ENCODE measurements at regions not wholly inside any gene's neighbourhood (a gene's known extent, or its start where the extent isn't known, plus 50 kb on each side); places are given as distances from the start of the nearest gene placed in this dataset.

- WGBS (ENCODE audit: low lambda C conversion rate, missing lambda C conversion rate), result 55% methylated on average over 11 of the region's 11 CpGs
These were observed 284.2 kb upstream of the TPM1 start for GRCh38 chr15:62758126-62758951.

GRCh38 chr15:62758952-62759349, 283.6 kb upstream of the TPM1 start:
- no peaks in the 10 kb centered on the region for H3K9me2 ChIP-seq (replicated peaks; ENCODE audit: insufficient read depth)
- no peaks in the 10 kb centered on the region for H3K36me3 ChIP-seq (replicated peaks; ENCODE audit: insufficient read depth, low read depth)
- no peak for TF ChIP-seq EZH2phosphoT487 (IDR thresholded peaks at IDR 0.05; ENCODE audit: low read depth, severe bottlenecking, unreplicated experiment)
- no peak for TF ChIP-seq CTCF (IDR thresholded peaks at IDR 0.05; ENCODE audit: poor library complexity)
- TF ChIP-seq EZH2 (IDR thresholded peaks at IDR 0.05; ENCODE audit: borderline replicate concordance), result no peak
- no peak overlapping the region for H3K4me2 ChIP-seq
- no peaks in the 10 kb centered on the region for H3K9me3 ChIP-seq (ENCODE audit: low read depth)
- 82% methylated on average over 4 of the region's 4 CpGs for WGBS (ENCODE audit: low lambda C conversion rate, missing lambda C conversion rate)
- H4K20me1 ChIP-seq (ENCODE audit: insufficient read depth, poor library complexity, severe bottlenecking), result no peaks in the 10 kb centered on the region
- peaks cover 34% of the 10 kb centered on the region for H3K4me1 ChIP-seq (ENCODE audit: insufficient read depth)
- DNase-seq (ENCODE audit: low spot score), result no peak
- H2AFZ ChIP-seq, result no peak overlapping the region
- H3K79me2 ChIP-seq, result no peaks in the 10 kb centered on the region
- H3K4me3 ChIP-seq, result no peak overlapping the region
- H3K27me3 ChIP-seq, result no peaks in the 10 kb centered on the region
- no peak overlapping the region for H3K27ac ChIP-seq

More at GRCh38 chr15:62758126-62758951, 284.2 kb upstream of the TPM1 start:
- Histone ChIP-seq H3K9me2 (replicated peaks; ENCODE audit: insufficient read depth) (no peaks in the 10 kb centered on the region), H3K4me1 (ENCODE audit: insufficient read depth) (peaks cover 34% of the 10 kb centered on the region), H3K4me3 (no peak overlapping the region), H3K36me3 (replicated peaks; ENCODE audit: insufficient read depth, low read depth) (no peaks in the 10 kb centered on the region), H3K79me2 (no peaks in the 10 kb centered on the region), H3K27me3 (no peaks in the 10 kb centered on the region), H4K20me1 (ENCODE audit: insufficient read depth, poor library complexity, severe bottlenecking) (no peaks in the 10 kb centered on the region), H3K9me3 (ENCODE audit: low read depth) (no peaks in the 10 kb centered on the region), H3K4me2 (no peak overlapping the region), H2AFZ (no peak overlapping the region), H3K27ac (no peak overlapping the region)
- DNase-seq (ENCODE audit: low spot score), result no peak
- no peak for TF ChIP-seq EZH2phosphoT487 (IDR thresholded peaks at IDR 0.05; ENCODE audit: low read depth, severe bottlenecking, unreplicated experiment)
- TF ChIP-seq CTCF (IDR thresholded peaks at IDR 0.05; ENCODE audit: poor library complexity), result no peak
- TF ChIP-seq EZH2 (IDR thresholded peaks at IDR 0.05; ENCODE audit: borderline replicate concordance), result no peak

GRCh38 chr15:62760538-62760937, 282.0 kb upstream of the TPM1 start:
- TF ChIP-seq EZH2 (IDR thresholded peaks at IDR 0.05; ENCODE audit: borderline replicate concordance) (no peak), EZH2phosphoT487 (IDR thresholded peaks at IDR 0.05; ENCODE audit: low read depth, severe bottlenecking, unreplicated experiment) (no peak), CTCF (IDR thresholded peaks at IDR 0.05; ENCODE audit: poor library complexity) (no peak)
- 58% methylated on average over 3 of the region's 3 CpGs for WGBS (ENCODE audit: low lambda C conversion rate, missing lambda C conversion rate)
- H3K9me3 ChIP-seq (ENCODE audit: low read depth), result no peaks in the 10 kb centered on the region
- no peaks in the 10 kb centered on the region for H3K79me2 ChIP-seq
- no peak overlapping the region for H3K4me2 ChIP-seq
- H2AFZ ChIP-seq, result no peak overlapping the region
- no peak overlapping the region for H3K4me3 ChIP-seq
- no peaks in the 10 kb centered on the region for H3K27me3 ChIP-seq
- no peaks in the 10 kb centered on the region for H4K20me1 ChIP-seq (ENCODE audit: insufficient read depth, poor library complexity, severe bottlenecking)
- no peaks in the 10 kb centered on the region for H3K36me3 ChIP-seq (replicated peaks; ENCODE audit: insufficient read depth, low read depth)
- H3K27ac ChIP-seq, result no peak overlapping the region
- H3K4me1 ChIP-seq (ENCODE audit: insufficient read depth), result peaks cover 34% of the 10 kb centered on the region
- no peak for DNase-seq (ENCODE audit: low spot score)
- no peaks in the 10 kb centered on the region for H3K9me2 ChIP-seq (replicated peaks; ENCODE audit: insufficient read depth)
